Neutrophil (primary cell): ENCODE measurements at regions not wholly inside any gene's neighbourhood (a gene's known extent, or its start where the extent isn't known, plus 50 kb on each side); places are given as distances from the start of the nearest gene placed in this dataset.

Source experiments
- H3K27ac ChIP-seq: fragments of 200-600 bp; sonication (generic); 2 replicates; pipeline ENCODE4 v1.5.1; 2016; ENCODE audit warnings: mild to moderate bottlenecking, moderate library complexity
- H3K27me3 ChIP-seq: fragments of 200-600 bp; sonication (generic); 2 replicates; pipeline ENCODE4 v1.6.0; 2016; ENCODE audit warnings: mild to moderate bottlenecking
- H3K36me3 ChIP-seq: fragments of 200-600 bp; sonication (generic); 2 replicates; pipeline ENCODE4 v1.5.1; 2017
- H3K4me1 ChIP-seq, 2 experiments: fragments of 200-600 bp in 1 of 2; sonication (generic) in 1 of 2; 1 replicate in 1 of 2; 2 replicates in 1 of 2; pipeline versions ENCODE4 v1.5.1 to v1.6.1; 2013 to 2016; ENCODE audit warnings: low read depth in 1 of 2, low read length in 1 of 2, mild to moderate bottlenecking in 1 of 2, moderate library complexity in 1 of 2; ENCODE audit not compliant: control insufficient read depth in 1 of 2, insufficient read depth in 1 of 2
- H3K4me3 ChIP-seq, 2 experiments: fragments of 200-600 bp in 1 of 2; sonication (generic) in 1 of 2; 1 replicate in 1 of 2; 2 replicates in 1 of 2; pipeline ENCODE4 v1.5.1; 2013 to 2016; ENCODE audit warnings: low read depth in 1 of 2, low read length in 1 of 2, mild to moderate bottlenecking in 1 of 2, moderate library complexity in 1 of 2
- H3K9me3 ChIP-seq: fragments of 200-600 bp; sonication (generic); 2 replicates; pipeline ENCODE4 v1.5.1; 2016
- CTCF ChIP-seq: fragments of 200-600 bp; sonication (generic); IDR thresholded peaks from 2 replicates; pipeline ENCODE4 v1.5.1; 2016; ENCODE audit warnings: antibody characterized with exemption

DNA sequence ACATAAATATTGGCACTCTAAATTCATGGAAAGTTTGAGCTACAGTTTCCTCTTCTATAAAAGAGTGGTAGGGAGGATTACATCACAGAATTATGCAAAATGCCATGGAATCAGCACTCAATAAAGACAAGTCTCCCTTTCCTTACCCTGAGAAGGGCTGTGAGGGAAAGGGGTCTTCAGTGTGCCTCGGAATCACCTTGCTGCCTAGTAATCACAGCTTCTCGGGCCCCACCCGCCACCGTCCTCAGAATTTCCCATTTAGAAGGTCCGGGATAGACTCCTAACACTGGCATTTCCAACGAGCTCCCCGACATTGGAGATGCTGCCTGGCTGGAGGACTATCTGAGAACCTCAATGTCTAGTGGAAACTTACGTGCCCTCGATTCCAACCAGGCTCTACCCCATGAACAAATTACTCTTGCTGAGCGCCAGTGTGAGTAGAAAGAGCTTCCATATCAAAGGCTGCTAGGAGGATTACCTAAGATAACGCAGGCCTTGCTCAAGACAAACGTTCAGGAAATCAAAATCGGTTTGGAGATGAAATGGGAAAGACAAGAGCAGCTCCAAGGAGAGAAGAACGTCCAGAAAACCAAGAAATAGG lies 92.1 kb upstream of the CHD2 start:
- H3K9me3 ChIP-seq, result no peaks in the 10 kb centered on the region
- H3K36me3 ChIP-seq, result no peaks in the 10 kb centered on the region
- peak overlapping the region; percentile 69 to 70 for H3K4me3 ChIP-seq
- peaks cover 63 to 73% of the 10 kb centered on the region in 2 experiments for H3K4me1 ChIP-seq
- peak overlapping the region; percentile 99 for H3K27ac ChIP-seq
- no peaks in the 10 kb centered on the region for H3K27me3 ChIP-seq
- no peak for TF ChIP-seq CTCF

DNA sequence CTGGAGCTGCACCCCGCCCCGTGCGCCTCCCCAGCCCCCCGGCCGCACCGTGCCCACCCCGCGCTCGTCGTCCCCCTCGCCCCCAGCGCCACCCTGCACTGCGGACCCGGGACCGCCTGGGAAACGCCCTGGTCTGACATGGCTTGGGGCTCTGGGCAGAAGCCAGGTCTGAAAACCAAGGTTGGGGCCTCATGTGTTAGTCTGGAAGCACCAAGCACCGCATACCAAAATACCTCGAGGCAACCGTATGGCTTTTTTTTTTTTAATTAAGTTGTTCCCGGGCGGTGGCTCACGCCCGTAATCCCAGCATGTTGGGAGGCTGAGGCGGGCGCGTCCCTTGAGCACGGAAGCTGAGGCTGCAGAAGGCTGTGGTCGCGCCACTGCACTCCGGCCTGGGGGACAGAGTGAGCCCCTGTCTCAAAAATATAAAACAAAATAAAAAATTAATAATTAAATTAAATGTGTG lies 91.5 kb upstream of the CHD2 start:
- Histone ChIP-seq H3K27ac (peak overlapping the region; percentile 99), H3K4me3 (peak overlapping the region; percentile 69 to 70), H3K36me3 (no peaks in the 10 kb centered on the region), H3K27me3 (no peaks in the 10 kb centered on the region), H3K4me1 (peaks cover 57 to 67% of the 10 kb centered on the region in 2 experiments), H3K9me3 (no peaks in the 10 kb centered on the region)
- no peak for TF ChIP-seq CTCF

- Histone ChIP-seq H3K27ac (peak overlapping the region; percentile 99), H3K27me3 (no peaks in the 10 kb centered on the region), H3K36me3 (no peaks in the 10 kb centered on the region), H3K9me3 (no peaks in the 10 kb centered on the region), H3K4me1 (peaks cover 53 to 62% of the 10 kb centered on the region in 2 experiments), H3K4me3 (peak overlapping the region; percentile 69 to 70)
- peak; percentile 100 for TF ChIP-seq CTCF
These were observed 90.9 kb upstream of the CHD2 start for GRCh38 chr15:92809064-92809879.

GRCh38 chr15:92809880-92810361 lies 90.2 kb upstream of the CHD2 start:
- Histone ChIP-seq H3K27me3 (no peaks in the 10 kb centered on the region), H3K36me3 (no peaks in the 10 kb centered on the region), H3K27ac (peak overlapping the region; percentile 99), H3K4me3 (peak overlapping the region; percentile 69 to 70), H3K4me1 (peaks cover 47 to 56% of the 10 kb centered on the region in 2 experiments), H3K9me3 (no peaks in the 10 kb centered on the region)
- no peak for TF ChIP-seq CTCF

GRCh38 chr15:92810418-92811138 lies 89.5 kb upstream of the CHD2 start:
- Histone ChIP-seq H3K36me3 (no peaks in the 10 kb centered on the region), H3K27ac (peak overlapping the region; percentile 99), H3K9me3 (no peaks in the 10 kb centered on the region), H3K27me3 (no peaks in the 10 kb centered on the region), H3K4me1 (peaks cover 40 to 49% of the 10 kb centered on the region in 2 experiments), H3K4me3 (peak overlapping the region; percentile 69 to 70)
- TF ChIP-seq CTCF, result no peak
